ENCODE measurements at regions not wholly inside any gene's neighbourhood (a gene's known extent, or its start where the extent isn't known, plus 50 kb on each side); places are given as distances from the start of the nearest gene placed in this dataset.
"Not testable (repeated sequence)": the region's sequence is repeated elsewhere in the genome, so short reads cannot be mapped to it uniquely, and the experiment has no call there.

GRCh38 chr12:53870117-53870516, 68.5 kb upstream of the HOXC13 start:
- H3K27me3 ChIP-seq (ENCODE audit: low read depth): peaks cover 20% of the 10 kb centered on the region
- in situ Hi-C loops (cut with MboI; ENCODE audit: low sequenced_read_pairs): no loop called here
- H3K9me3 ChIP-seq: no peaks in the 10 kb centered on the region

GRCh38 chr12:53871367-53871766, 67.3 kb upstream of the HOXC13 start:
- H3K4me1 ChIP-seq: no peaks in the 10 kb centered on the region
- no peaks in the 10 kb centered on the region for H3K9me3 ChIP-seq
- H3K36me3 ChIP-seq (replicated peaks): no peaks in the 10 kb centered on the region
- in situ Hi-C loops (cut with MboI; ENCODE audit: low sequenced_read_pairs): no loop called here
- H3K27me3 ChIP-seq (ENCODE audit: low read depth): peaks cover 13% of the 10 kb centered on the region; the same call in 1 of the 2 replicates
- H3K4me3 ChIP-seq: no peak overlapping the region
- no peak for DNase-seq (ENCODE audit: low spot score in 2 of 2)

More at GRCh38 chr12:53870117-53870516, 68.5 kb upstream of the HOXC13 start:
- Histone ChIP-seq H3K4me3 (no peak overlapping the region), H3K36me3 (replicated peaks) (no peaks in the 10 kb centered on the region), H3K4me1 (no peaks in the 10 kb centered on the region)
- DNase-seq (ENCODE audit: low spot score in 2 of 2): no peak

GRCh38 chr12:53872367-53872766, 66.3 kb upstream of the HOXC13 start:
- DNase-seq (ENCODE audit: low spot score in 2 of 2): no peak
- Histone ChIP-seq H3K27me3 (ENCODE audit: low read depth) (peaks cover 13% of the 10 kb centered on the region; the same call in 1 of the 2 replicates), H3K4me1 (no peaks in the 10 kb centered on the region), H3K9me3 (no peaks in the 10 kb centered on the region), H3K4me3 (no peak overlapping the region), H3K36me3 (replicated peaks) (no peaks in the 10 kb centered on the region)
- in situ Hi-C loops (cut with MboI; ENCODE audit: low sequenced_read_pairs): no loop called here

- in situ Hi-C loops (cut with MboI; ENCODE audit: low sequenced_read_pairs); H3K4me3 ChIP-seq; H3K4me1 ChIP-seq; DNase-seq (ENCODE audit: low spot score in 2 of 2); H3K36me3 ChIP-seq (replicated peaks); H3K9me3 ChIP-seq: not testable (repeated sequence)
- H3K27me3 ChIP-seq (ENCODE audit: low read depth): peaks cover 11% of the 10 kb centered on the region; the same call in 1 of the 2 replicates
Observed at GRCh38 chr12:53877961-53878360, 60.7 kb upstream of the HOXC13 start.

- H3K27me3 ChIP-seq (ENCODE audit: low read depth): peaks cover 34% of the 10 kb centered on the region
- no peak overlapping the region for H3K4me3 ChIP-seq
- no peak for DNase-seq (ENCODE audit: low spot score in 2 of 2)
- H3K9me3 ChIP-seq: no peaks in the 10 kb centered on the region; the same call in 1 of the 2 replicates
- in situ Hi-C loops (cut with MboI; ENCODE audit: low sequenced_read_pairs): no loop called here
- no peaks in the 10 kb centered on the region for H3K4me1 ChIP-seq
- no peaks in the 10 kb centered on the region for H3K36me3 ChIP-seq (replicated peaks)
Observed at GRCh38 chr12:53887006-53887405, 51.6 kb upstream of the HOXC13 start.

- H3K36me3 ChIP-seq (replicated peaks): no peaks in the 10 kb centered on the region
- no peak overlapping the region for H3K4me3 ChIP-seq
- H3K9me3 ChIP-seq: no peaks in the 10 kb centered on the region; the same call in 1 of the 2 replicates
- H3K27me3 ChIP-seq (ENCODE audit: low read depth): peaks cover 35% of the 10 kb centered on the region
- in situ Hi-C loops (cut with MboI; ENCODE audit: low sequenced_read_pairs): no loop called here
- H3K4me1 ChIP-seq: no peaks in the 10 kb centered on the region
- no peak for DNase-seq (ENCODE audit: low spot score in 2 of 2)
Observed at GRCh38 chr12:53887881-53888280, 50.8 kb upstream of the HOXC13 start.
